Activated CD4-positive, alpha-beta memory T cell treated with anti-CD3 and anti-CD28 coated beads, Interleukin-2, amount 10 ng/mL, durations not matched to agents 7 days and 5 days (primary cell): ENCODE measurements at regions not wholly inside any gene's neighbourhood (a gene's known extent, or its start where the extent isn't known, plus 50 kb on each side); places are given as distances from the start of the nearest gene placed in this dataset.

Experiments used
- CTCF ChIA-PET: fragments of 350-600 bp; sonication (Branson Sonifier 250); formaldehyde crosslinking; loops from one replicate; lab custom pipeline; 2021; ENCODE audit warnings: antibody characterized with exemption, inconsistent platforms; lab: Charles Lee
- POLR2A ChIA-PET: fragments of 350-600 bp; sonication (Branson Sonifier 250); formaldehyde crosslinking; loops from one replicate; lab custom pipeline; 2021; ENCODE audit warnings: antibody characterized with exemption; lab: Charles Lee
- DNase-seq: peaks from one replicate; pipeline ENCODE4 v3.0.0-alpha.2; 2020
- H3K27ac Mint-ChIP-seq: one replicate; pipeline ENCODE4 v1.8.0; 2021; ENCODE audit warnings: mild to moderate bottlenecking, mixed read lengths
- H3K27me3 Mint-ChIP-seq: one replicate; pipeline ENCODE4 v1.8.0; 2021; ENCODE audit warnings: mixed read lengths
- H3K36me3 Mint-ChIP-seq: one replicate; pipeline ENCODE4 v1.8.0; 2021; ENCODE audit warnings: low read depth, mixed read lengths
- H3K4me1 Mint-ChIP-seq: one replicate; pipeline ENCODE4 v1.8.0; 2021; ENCODE audit warnings: mixed read lengths
- H3K4me3 Mint-ChIP-seq: one replicate; pipeline ENCODE4 v1.8.0; 2021; ENCODE audit warnings: mild to moderate bottlenecking, mixed read lengths
- H3K9me3 Mint-ChIP-seq: one replicate; pipeline ENCODE4 v1.8.0; 2021; ENCODE audit warnings: mixed read lengths

GRCh38 chr4:13316354-13316753, 167.8 kb downstream of the RAB28 start:
- no peaks in the 10 kb centered on the region for H3K27me3 Mint-ChIP-seq
- H3K27ac Mint-ChIP-seq, result no peak overlapping the region
- H3K4me3 Mint-ChIP-seq, result no peak overlapping the region
- ChIA-PET CTCF (no interaction called here), POLR2A (no interaction called here)
- no peaks in the 10 kb centered on the region for H3K9me3 Mint-ChIP-seq
- H3K36me3 Mint-ChIP-seq, result no peaks in the 10 kb centered on the region
- DNase-seq, result no peak
- H3K4me1 Mint-ChIP-seq, result no peaks in the 10 kb centered on the region

GRCh38 chr4:13313856-13314255, 170.3 kb downstream of the RAB28 start:
- Mint-ChIP-seq H3K27ac (no peak overlapping the region), H3K36me3 (no peaks in the 10 kb centered on the region), H3K4me3 (no peak overlapping the region), H3K9me3 (no peaks in the 10 kb centered on the region), H3K27me3 (no peaks in the 10 kb centered on the region), H3K4me1 (no peaks in the 10 kb centered on the region)
- POLR2A ChIA-PET, result no interaction called here
- DNase-seq, result no peak
- CTCF ChIA-PET, result no interaction called here

- Mint-ChIP-seq H3K36me3 (no peaks in the 10 kb centered on the region), H3K9me3 (no peaks in the 10 kb centered on the region), H3K27ac (no peak overlapping the region), H3K4me3 (no peak overlapping the region), H3K4me1 (no peaks in the 10 kb centered on the region), H3K27me3 (no peaks in the 10 kb centered on the region)
- CTCF ChIA-PET, result no interaction called here
- POLR2A ChIA-PET, result no interaction called here
- DNase-seq, result no peak
Observed at GRCh38 chr4:13312264-13312663, 171.9 kb downstream of the RAB28 start.

- Mint-ChIP-seq H3K4me3 (no peak overlapping the region), H3K4me1 (no peaks in the 10 kb centered on the region), H3K36me3 (no peaks in the 10 kb centered on the region), H3K27me3 (no peaks in the 10 kb centered on the region), H3K9me3 (peaks cover 3% of the 10 kb centered on the region), H3K27ac (no peak overlapping the region)
- ChIA-PET CTCF (no interaction called here), POLR2A (no interaction called here)
- DNase-seq, result no peak
Observed at GRCh38 chr4:13309751-13310150, 174.4 kb downstream of the RAB28 start.

- Mint-ChIP-seq H3K27me3 (no peaks in the 10 kb centered on the region), H3K27ac (no peak overlapping the region), H3K36me3 (no peaks in the 10 kb centered on the region), H3K4me1 (no peaks in the 10 kb centered on the region), H3K9me3 (peaks cover 3% of the 10 kb centered on the region), H3K4me3 (no peak overlapping the region)
- ChIA-PET POLR2A (no interaction called here), CTCF (no interaction called here)
- DNase-seq, result no peak
Observed at GRCh38 chr4:13306356-13306755, 177.8 kb downstream of the RAB28 start.

GRCh38 chr4:13302876-13303275, 181.3 kb downstream of the RAB28 start:
- POLR2A ChIA-PET, result no interaction called here
- CTCF ChIA-PET, result no interaction called here
- no peak for DNase-seq
- Mint-ChIP-seq H3K27ac (no peak overlapping the region), H3K4me3 (no peak overlapping the region), H3K36me3 (peaks cover 7% of the 10 kb centered on the region), H3K4me1 (no peaks in the 10 kb centered on the region), H3K9me3 (peaks cover 14% of the 10 kb centered on the region), H3K27me3 (no peaks in the 10 kb centered on the region)

- Mint-ChIP-seq H3K27ac (no peak overlapping the region), H3K27me3 (no peaks in the 10 kb centered on the region), H3K9me3 (peaks cover 14% of the 10 kb centered on the region), H3K4me3 (no peak overlapping the region), H3K4me1 (no peaks in the 10 kb centered on the region), H3K36me3 (peaks cover 7% of the 10 kb centered on the region)
- ChIA-PET CTCF (no interaction called here), POLR2A (no interaction called here)
- DNase-seq, result no peak
Observed at GRCh38 chr4:13299343-13299742, 184.8 kb downstream of the RAB28 start.

- peaks cover 14% of the 10 kb centered on the region for H3K9me3 Mint-ChIP-seq
- no peak for DNase-seq
- no peak overlapping the region for H3K27ac Mint-ChIP-seq
- peaks cover 7% of the 10 kb centered on the region for H3K36me3 Mint-ChIP-seq
- H3K4me1 Mint-ChIP-seq, result no peaks in the 10 kb centered on the region
- CTCF ChIA-PET, result no interaction called here
- POLR2A ChIA-PET, result no interaction called here
- H3K27me3 Mint-ChIP-seq, result no peaks in the 10 kb centered on the region
- H3K4me3 Mint-ChIP-seq, result no peak overlapping the region
Observed at GRCh38 chr4:13298655-13299054, 185.5 kb downstream of the RAB28 start.

GRCh38 chr4:13296986-13297385, 187.2 kb downstream of the RAB28 start:
- ChIA-PET CTCF (no interaction called here), POLR2A (no interaction called here)
- H3K4me3 Mint-ChIP-seq, result no peak overlapping the region

GRCh38 chr4:13294961-13295605, 189.1 kb downstream of the RAB28 start:
- H3K27ac Mint-ChIP-seq, result no peak overlapping the region
- DNase-seq, result no peak
- peaks cover 2% of the 10 kb centered on the region for H3K36me3 Mint-ChIP-seq
- no peaks in the 10 kb centered on the region for H3K4me1 Mint-ChIP-seq
- POLR2A ChIA-PET, result no interaction called here
- no peak overlapping the region for H3K4me3 Mint-ChIP-seq
- CTCF ChIA-PET, result no interaction called here
- peaks cover 7% of the 10 kb centered on the region for H3K9me3 Mint-ChIP-seq
- no peaks in the 10 kb centered on the region for H3K27me3 Mint-ChIP-seq

More at GRCh38 chr4:13296986-13297385, 187.2 kb downstream of the RAB28 start:
- Mint-ChIP-seq H3K4me1 (no peaks in the 10 kb centered on the region), H3K9me3 (peaks cover 14% of the 10 kb centered on the region), H3K27me3 (no peaks in the 10 kb centered on the region), H3K36me3 (peaks cover 7% of the 10 kb centered on the region), H3K27ac (no peak overlapping the region)
- no peak for DNase-seq

- CTCF ChIA-PET, result no interaction called here
- H3K4me3 Mint-ChIP-seq, result no peak overlapping the region
Observed at GRCh38 chr4:13292372-13292771, 191.8 kb downstream of the RAB28 start.

GRCh38 chr4:13289391-13289790, 194.7 kb downstream of the RAB28 start:
- POLR2A ChIA-PET, result no interaction called here
- Mint-ChIP-seq H3K9me3 (peaks cover 16% of the 10 kb centered on the region), H3K27ac (no peak overlapping the region), H3K36me3 (no peaks in the 10 kb centered on the region), H3K4me1 (no peaks in the 10 kb centered on the region), H3K4me3 (no peak overlapping the region), H3K27me3 (no peaks in the 10 kb centered on the region)
- CTCF ChIA-PET, result no interaction called here
- DNase-seq, result no peak

More at GRCh38 chr4:13292372-13292771, 191.8 kb downstream of the RAB28 start:
- POLR2A ChIA-PET, result interaction anchor here (0.8 kb wide), 1 partner anchor 191 kb away, joined by 3 read pairs; no protein-coding TSS in a partner anchor
- DNase-seq, result no peak
- Mint-ChIP-seq H3K27me3 (no peaks in the 10 kb centered on the region), H3K27ac (no peak overlapping the region), H3K36me3 (no peaks in the 10 kb centered on the region), H3K4me1 (no peaks in the 10 kb centered on the region), H3K9me3 (peaks cover 9% of the 10 kb centered on the region)

- DNase-seq, result no peak
- H3K4me1 Mint-ChIP-seq, result no peaks in the 10 kb centered on the region
- H3K27me3 Mint-ChIP-seq, result no peaks in the 10 kb centered on the region
- H3K27ac Mint-ChIP-seq, result no peak overlapping the region
- H3K9me3 Mint-ChIP-seq, result peaks cover 16% of the 10 kb centered on the region
- no peak overlapping the region for H3K4me3 Mint-ChIP-seq
- ChIA-PET CTCF (no interaction called here), POLR2A (no interaction called here)
- H3K36me3 Mint-ChIP-seq, result no peaks in the 10 kb centered on the region
Observed at GRCh38 chr4:13285336-13285735, 198.8 kb downstream of the RAB28 start.

GRCh38 chr4:13284932-13285331, 199.2 kb downstream of the RAB28 start:
- ChIA-PET POLR2A (no interaction called here), CTCF (no interaction called here)

More at GRCh38 chr4:13284932-13285331, 199.2 kb downstream of the RAB28 start:
- H3K27me3 Mint-ChIP-seq, result no peaks in the 10 kb centered on the region
- no peak overlapping the region for H3K27ac Mint-ChIP-seq
- no peaks in the 10 kb centered on the region for H3K4me1 Mint-ChIP-seq
- no peak for DNase-seq
- peaks cover 16% of the 10 kb centered on the region for H3K9me3 Mint-ChIP-seq
- no peak overlapping the region for H3K4me3 Mint-ChIP-seq
- H3K36me3 Mint-ChIP-seq, result no peaks in the 10 kb centered on the region
